Kidney epithelial cell (primary cell): ENCODE measurements at regions not wholly inside any gene's neighbourhood (a gene's known extent, or its start where the extent isn't known, plus 50 kb on each side); places are given as distances from the start of the nearest gene placed in this dataset.
"Not testable (repeated sequence)": the region's sequence is repeated elsewhere in the genome, so short reads cannot be mapped to it uniquely, and the experiment has no call there.

Source experiments
- DNase-seq: peaks from one replicate; pipeline ENCODE4 v3.0.0-alpha.2; 2010; ENCODE audit warnings: low read depth
- H3K27me3 ChIP-seq: 2 replicates; pipeline ENCODE4 v1.6.0; 2011; ENCODE audit warnings: low read length; ENCODE audit not compliant: control insufficient read depth, insufficient read depth
- H3K36me3 ChIP-seq: 2 replicates; pipeline ENCODE4 v1.5.1; 2011; ENCODE audit warnings: low read length; ENCODE audit not compliant: control insufficient read depth, insufficient read depth
- H3K4me3 ChIP-seq: 2 replicates; pipeline ENCODE4 v1.5.1; 2011; ENCODE audit warnings: low read depth, mild to moderate bottlenecking, control low read depth, low read length
- CTCF ChIP-seq: IDR thresholded peaks from 2 replicates; pipeline ENCODE4 v1.5.1; 2011; ENCODE audit warnings: mild to moderate bottlenecking, moderate library complexity, low read length, control low read depth, inconsistent platforms; ENCODE audit not compliant: insufficient read depth, poor library complexity, severe bottlenecking

- no peaks in the 10 kb centered on the region for H3K27me3 ChIP-seq
- no peak for TF ChIP-seq CTCF
- DNase-seq = no peak
These were observed 75.1 kb upstream of the COG2 start for GRCh38 chr1:230567221-230567575.

GRCh38 chr1:230566532-230567220, 75.6 kb upstream of the COG2 start:
- H3K36me3 ChIP-seq, DNase-seq, H3K4me3 ChIP-seq, H3K27me3 ChIP-seq: not testable (repeated sequence)

More at GRCh38 chr1:230567221-230567575, 75.1 kb upstream of the COG2 start:
- Histone ChIP-seq H3K4me3 (no peak overlapping the region), H3K36me3 (no peaks in the 10 kb centered on the region)

DNA sequence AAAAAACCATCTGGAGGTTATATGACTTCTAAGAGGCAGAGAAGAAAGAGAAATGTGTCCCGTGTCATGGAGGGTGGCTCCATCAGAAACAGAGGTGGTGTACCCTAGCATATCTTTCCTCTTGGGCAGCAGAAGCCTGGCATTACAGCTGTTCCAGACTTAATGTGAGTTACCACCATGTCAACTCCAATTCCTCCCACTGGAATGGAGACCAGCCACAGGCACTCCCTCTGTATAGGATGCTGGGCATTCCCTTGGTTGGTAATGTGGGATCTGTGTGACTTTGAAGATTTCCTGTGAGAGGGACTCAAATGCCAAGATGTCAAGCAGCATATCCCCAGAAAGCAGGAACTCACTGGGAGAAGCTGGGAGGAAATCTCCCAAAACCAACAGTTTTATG, 77.1 kb upstream of the COG2 start:
- H3K4me3 ChIP-seq = no peak overlapping the region
- no peaks in the 10 kb centered on the region for H3K27me3 ChIP-seq
- H3K36me3 ChIP-seq = no peaks in the 10 kb centered on the region
- no peak for TF ChIP-seq CTCF
- no peak for DNase-seq

DNA sequence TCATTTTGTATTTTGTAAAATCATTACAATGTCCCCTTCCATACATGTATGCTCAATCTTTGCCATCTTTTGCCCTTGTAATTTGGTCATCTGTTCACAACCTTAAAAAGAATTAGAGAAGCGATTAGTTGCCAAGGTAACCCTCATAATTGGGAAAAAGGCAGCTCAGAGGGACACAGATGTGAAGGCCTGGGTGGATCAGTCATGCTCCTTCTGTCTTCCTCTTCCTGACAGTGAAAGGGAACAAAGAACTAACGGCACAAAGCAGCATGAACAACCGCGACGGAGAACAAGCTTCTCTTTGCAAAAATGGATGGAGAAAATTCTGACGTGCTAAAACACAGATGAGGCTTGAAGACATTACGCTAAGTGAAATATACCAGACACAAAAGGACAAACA, 78.7 kb upstream of the COG2 start:
- Histone ChIP-seq H3K36me3 (no peaks in the 10 kb centered on the region), H3K27me3 (no peaks in the 10 kb centered on the region), H3K4me3 (no peak overlapping the region)
- no peak for DNase-seq
- TF ChIP-seq CTCF = no peak

- H3K4me3 ChIP-seq = no peak overlapping the region
- no peak for TF ChIP-seq CTCF
- H3K36me3 ChIP-seq = no peaks in the 10 kb centered on the region
- DNase-seq = no peak
- H3K27me3 ChIP-seq = no peaks in the 10 kb centered on the region
These were observed 80.7 kb upstream of the COG2 start for GRCh38 chr1:230561570-230561969.

DNA sequence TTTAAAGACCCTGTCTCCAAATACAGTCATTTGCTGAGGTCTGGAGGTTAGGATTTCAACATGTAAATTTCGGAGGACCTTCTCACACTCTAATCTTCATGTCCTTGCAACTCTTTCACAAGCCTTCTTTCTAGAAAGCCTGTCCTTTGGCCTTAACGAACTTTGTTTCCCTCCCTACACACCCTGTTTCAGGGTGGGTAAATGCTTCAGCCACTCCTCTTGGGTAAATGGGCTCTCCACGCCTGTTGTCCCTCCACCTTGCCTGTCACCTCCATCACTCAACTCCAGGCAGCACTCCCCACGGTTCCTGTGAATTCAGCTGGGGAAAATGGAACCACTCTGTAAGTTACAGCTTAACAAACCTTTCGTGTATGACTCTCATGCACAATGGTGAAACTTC, 84.0 kb upstream of the COG2 start:
- DNase-seq = no peak
- H3K27me3 ChIP-seq = no peaks in the 10 kb centered on the region
- H3K36me3 ChIP-seq = no peaks in the 10 kb centered on the region
- no peak for TF ChIP-seq CTCF
- H3K4me3 ChIP-seq = no peak overlapping the region
